ENCODE measurements at regions not wholly inside any gene's neighbourhood (a gene's known extent, or its start where the extent isn't known, plus 50 kb on each side); places are given as distances from the start of the nearest gene placed in this dataset.
A peak's percentile ranks its signal among the peaks of the same experiment; 100 is the strongest.

GRCh38 chr5:107301999-107302398 is 368.7 kb downstream of the EFNA5 start:
- H3K79me2 ChIP-seq (ENCODE audit: insufficient read depth, low read depth, low read length) = no peaks in the 10 kb centered on the region
- H3K9me2 ChIP-seq (ENCODE audit: insufficient read depth, low read length) = no peaks in the 10 kb centered on the region
- peaks cover 18% of the 10 kb centered on the region for H3K4me1 ChIP-seq (ENCODE audit: insufficient read depth, low read length, poor library complexity, severe bottlenecking)
- H3K36me3 ChIP-seq (ENCODE audit: insufficient read depth, low read length) = no peaks in the 10 kb centered on the region
- intact Hi-C loops (cut with micrococcal nuclease; ENCODE audit: unreplicated experiment) = no loop called here
- no peaks in the 10 kb centered on the region for H3K9me3 ChIP-seq (ENCODE audit: low read length)
- ChIA-PET POLR2A (interaction anchor here (0.7 to 1.0 kb wide), 4 partner anchors 15 to 36 kb away, joined by 3 to 4 read pairs (median 3); no protein-coding TSS in a partner anchor), CTCF (ENCODE audit: unreplicated experiment) (interaction anchor here (1.7 kb wide), 1 partner anchor 211 kb away, joined by 3 read pairs; no protein-coding TSS in a partner anchor)
- no peak for TF ChIP-seq CTCF (conservative IDR thresholded peaks at IDR 0.05; ENCODE audit: low read length)
- no peak for TF ChIP-seq EZH2phosphoT487 (IDR thresholded peaks at IDR 0.05; ENCODE audit: borderline replicate concordance, low read depth, low read length)
- no peak overlapping the region for H3K4me3 ChIP-seq (ENCODE audit: low read depth, low read length, poor library complexity, severe bottlenecking)
- H3K27ac ChIP-seq (ENCODE audit: low read depth, low read length, poor library complexity, severe bottlenecking) = no peak overlapping the region
- DNase-seq (ENCODE audit: low spot score) = no peak
- H2AFZ ChIP-seq (ENCODE audit: low read length) = peak overlapping the region; percentile 58
- H4K20me1 ChIP-seq (ENCODE audit: insufficient read depth, low read length) = no peaks in the 10 kb centered on the region
- no peak overlapping the region for H3K4me2 ChIP-seq (ENCODE audit: low read length)
- BruUV-seq (replicated peaks) = no TSS peak

- H4K20me1 ChIP-seq (ENCODE audit: insufficient read depth, low read length) = no peaks in the 10 kb centered on the region
- H3K4me3 ChIP-seq (ENCODE audit: low read depth, low read length, poor library complexity, severe bottlenecking) = no peak overlapping the region
- no peaks in the 10 kb centered on the region for H3K9me3 ChIP-seq (ENCODE audit: low read length)
- H3K4me2 ChIP-seq (ENCODE audit: low read length) = no peak overlapping the region
- H3K27ac ChIP-seq (ENCODE audit: low read depth, low read length, poor library complexity, severe bottlenecking) = no peak overlapping the region
- BruUV-seq (replicated peaks) = no TSS peak
- no peaks in the 10 kb centered on the region for H3K36me3 ChIP-seq (ENCODE audit: insufficient read depth, low read length)
- no peaks in the 10 kb centered on the region for H3K79me2 ChIP-seq (ENCODE audit: insufficient read depth, low read depth, low read length)
- TF ChIP-seq CTCF (conservative IDR thresholded peaks at IDR 0.05; ENCODE audit: low read length) (no peak), EZH2phosphoT487 (IDR thresholded peaks at IDR 0.05; ENCODE audit: borderline replicate concordance, low read depth, low read length) (no peak)
- CTCF ChIA-PET (ENCODE audit: unreplicated experiment) = no interaction called here
- no peaks in the 10 kb centered on the region for H3K9me2 ChIP-seq (ENCODE audit: insufficient read depth, low read length)
- intact Hi-C loops (cut with micrococcal nuclease; ENCODE audit: unreplicated experiment) = no loop called here
- peak overlapping the region; percentile 58 for H2AFZ ChIP-seq (ENCODE audit: low read length)
- POLR2A ChIA-PET = interaction anchor here (0.9 to 1.5 kb wide), 7 partner anchors 15 to 269 kb away, joined by 3 to 5 read pairs (median 4); no protein-coding TSS in a partner anchor
- DNase-seq (ENCODE audit: low spot score) = no peak
- H3K4me1 ChIP-seq (ENCODE audit: insufficient read depth, low read length, poor library complexity, severe bottlenecking) = peaks cover 27% of the 10 kb centered on the region
Observed at GRCh38 chr5:107300721-107301327, 369.9 kb downstream of the EFNA5 start.

GRCh38 chr5:107296572-107296971 is 374.2 kb downstream of the EFNA5 start:
- DNase-seq (ENCODE audit: low spot score) = no peak
- no peaks in the 10 kb centered on the region for H3K79me2 ChIP-seq (ENCODE audit: insufficient read depth, low read depth, low read length)
- H3K9me3 ChIP-seq (ENCODE audit: low read length) = no peaks in the 10 kb centered on the region
- TF ChIP-seq EZH2phosphoT487 (IDR thresholded peaks at IDR 0.05; ENCODE audit: borderline replicate concordance, low read depth, low read length) = no peak
- TF ChIP-seq CTCF (conservative IDR thresholded peaks at IDR 0.05; ENCODE audit: low read length) = no peak
- peak overlapping the region; percentile 8; the same call in 1 of the 2 replicates for H3K4me2 ChIP-seq (ENCODE audit: low read length)
- BruUV-seq (replicated peaks) = no TSS peak
- H4K20me1 ChIP-seq (ENCODE audit: insufficient read depth, low read length) = no peaks in the 10 kb centered on the region
- ChIA-PET POLR2A (interaction anchor here (0.6 to 5.3 kb wide), 10 partner anchors 13 to 137 kb away, joined by 3 to 30 read pairs (median 3); no protein-coding TSS in a partner anchor), CTCF (ENCODE audit: unreplicated experiment) (no interaction called here)
- intact Hi-C loops (cut with micrococcal nuclease; ENCODE audit: unreplicated experiment) = no loop called here
- H3K4me3 ChIP-seq (ENCODE audit: low read depth, low read length, poor library complexity, severe bottlenecking) = no peak overlapping the region
- H3K4me1 ChIP-seq (ENCODE audit: insufficient read depth, low read length, poor library complexity, severe bottlenecking) = peaks cover 35% of the 10 kb centered on the region
- no peaks in the 10 kb centered on the region for H3K9me2 ChIP-seq (ENCODE audit: insufficient read depth, low read length)
- peak overlapping the region; percentile 23 for H2AFZ ChIP-seq (ENCODE audit: low read length)
- no peak overlapping the region for H3K27ac ChIP-seq (ENCODE audit: low read depth, low read length, poor library complexity, severe bottlenecking)
- no peaks in the 10 kb centered on the region; the same call in 1 of the 2 replicates for H3K36me3 ChIP-seq (ENCODE audit: insufficient read depth, low read length)
